ENCODE measurements at regions not wholly inside any gene's neighbourhood (a gene's known extent, or its start where the extent isn't known, plus 50 kb on each side); places are given as distances from the start of the nearest gene placed in this dataset.

GRCh38 chr4:20313237-20314030 lies 61.7 kb downstream of the SLIT2 start:
- TF ChIP-seq, protein P1, sequence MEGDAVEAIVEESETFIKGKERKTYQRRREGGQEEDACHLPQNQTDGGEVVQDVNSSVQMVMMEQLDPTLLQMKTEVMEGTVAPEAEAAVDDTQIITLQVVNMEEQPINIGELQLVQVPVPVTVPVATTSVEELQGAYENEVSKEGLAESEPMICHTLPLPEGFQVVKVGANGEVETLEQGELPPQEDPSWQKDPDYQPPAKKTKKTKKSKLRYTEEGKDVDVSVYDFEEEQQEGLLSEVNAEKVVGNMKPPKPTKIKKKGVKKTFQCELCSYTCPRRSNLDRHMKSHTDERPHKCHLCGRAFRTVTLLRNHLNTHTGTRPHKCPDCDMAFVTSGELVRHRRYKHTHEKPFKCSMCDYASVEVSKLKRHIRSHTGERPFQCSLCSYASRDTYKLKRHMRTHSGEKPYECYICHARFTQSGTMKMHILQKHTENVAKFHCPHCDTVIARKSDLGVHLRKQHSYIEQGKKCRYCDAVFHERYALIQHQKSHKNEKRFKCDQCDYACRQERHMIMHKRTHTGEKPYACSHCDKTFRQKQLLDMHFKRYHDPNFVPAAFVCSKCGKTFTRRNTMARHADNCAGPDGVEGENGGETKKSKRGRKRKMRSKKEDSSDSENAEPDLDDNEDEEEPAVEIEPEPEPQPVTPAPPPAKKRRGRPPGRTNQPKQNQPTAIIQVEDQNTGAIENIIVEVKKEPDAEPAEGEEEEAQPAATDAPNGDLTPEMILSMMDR (IDR thresholded peaks at IDR 0.05; ENCODE audit: borderline replicate concordance, extremely low read depth, low read length, poor library complexity, severe bottlenecking), result no peak
- no peak for TF ChIP-seq EZH2 (IDR thresholded peaks at IDR 0.05; ENCODE audit: borderline replicate concordance, low read depth, low read length, severe bottlenecking)

Measured in DND-41 (cell line).